Left kidney (tissue), 1 donor: ENCODE measurements at regions not wholly inside any gene's neighbourhood (a gene's known extent, or its start where the extent isn't known, plus 50 kb on each side); places are given as distances from the start of the nearest gene placed in this dataset.

ENCODE experiments used
- DNase-seq: peaks from one replicate; pipeline ENCODE4 v3.0.0-alpha.2; 2013

GRCh38 chr7:26513948-26514347 lies 222.3 kb downstream of the SNX10 start:
- DNase-seq: no peak

GRCh38 chr7:26514633-26515032 lies 223.0 kb downstream of the SNX10 start:
- DNase-seq: no peak

GRCh38 chr7:26515314-26515842 lies 223.7 kb downstream of the SNX10 start:
- no peak for DNase-seq

- no peak for DNase-seq
Measured at GRCh38 chr7:26520483-26520882, 228.8 kb downstream of the SNX10 start.

- DNase-seq: no peak
Measured at GRCh38 chr7:26522633-26523032, 231.0 kb downstream of the SNX10 start.

GRCh38 chr7:26525398-26526264 lies 234.0 kb downstream of the SNX10 start:
- no peak for DNase-seq

- DNase-seq: no peak
Measured at GRCh38 chr7:26526265-26526587, 234.6 kb downstream of the SNX10 start.

- DNase-seq: no peak
Measured at GRCh38 chr7:26531926-26532325, 240.3 kb downstream of the SNX10 start.

GRCh38 chr7:26532471-26532870 lies 240.8 kb downstream of the SNX10 start:
- no peak for DNase-seq

GRCh38 chr7:26533217-26533616 lies 241.6 kb downstream of the SNX10 start:
- DNase-seq: no peak

GRCh38 chr7:26534649-26535482 lies 243.2 kb downstream of the SNX10 start:
- DNase-seq: peak; percentile 73

- DNase-seq: no peak
Measured at GRCh38 chr7:26535483-26536007, 243.9 kb downstream of the SNX10 start.

- DNase-seq: no peak
Measured at GRCh38 chr7:26538216-26538615, 246.6 kb downstream of the SNX10 start.

GRCh38 chr7:26538689-26539088 lies 247.0 kb downstream of the SNX10 start:
- DNase-seq: no peak

- no peak for DNase-seq
Measured at GRCh38 chr7:26543340-26543739, 251.7 kb downstream of the SNX10 start.

GRCh38 chr7:26543951-26544350 lies 252.3 kb downstream of the SNX10 start:
- DNase-seq: no peak

GRCh38 chr7:26546508-26547053 lies 254.9 kb downstream of the SNX10 start:
- DNase-seq: no peak

- no peak for DNase-seq
Measured at GRCh38 chr7:26547156-26547555, 255.5 kb downstream of the SNX10 start.

GRCh38 chr7:26549281-26549944 lies 257.8 kb downstream of the SNX10 start:
- DNase-seq: no peak

GRCh38 chr7:26550492-26550891 lies 258.8 kb downstream of the SNX10 start:
- DNase-seq: no peak

GRCh38 chr7:26551740-26552139 lies 260.1 kb downstream of the SNX10 start:
- DNase-seq: no peak

GRCh38 chr7:26553128-26553527 lies 261.5 kb downstream of the SNX10 start:
- DNase-seq: no peak
